SK-N-SH (cell line): ENCODE measurements at regions not wholly inside any gene's neighbourhood (a gene's known extent, or its start where the extent isn't known, plus 50 kb on each side); places are given as distances from the start of the nearest gene placed in this dataset.
"Not testable (repeated sequence)": the region's sequence is repeated elsewhere in the genome, so short reads cannot be mapped to it uniquely, and the experiment has no call there.

Experiments
- EP300 ChIP-seq, 2 experiments: IDR thresholded peaks; 2 replicates each; pipeline versions ENCODE4 v1.4.0 to v1.6.1; 2012; ENCODE audit warnings: borderline replicate concordance in 1 of 2, low read depth in 1 of 2, low read length in 1 of 2
- GATA2 ChIP-seq: sonication (generic); formaldehyde crosslinking; IDR thresholded peaks from 2 replicates; pipeline ENCODE4 v1.5.0; 2020; ENCODE audit warnings: mild to moderate bottlenecking, missing genetic modification reagents
- POLR2AphosphoS5 ChIP-seq: IDR thresholded peaks from 2 replicates; pipeline ENCODE4 v1.6.1; 2012; ENCODE audit warnings: low read depth, low read length
- RAD21 ChIP-seq: IDR thresholded peaks from 2 replicates; pipeline ENCODE4 v1.6.1; 2012; ENCODE audit warnings: mild to moderate bottlenecking, low read length
- SIN3A ChIP-seq: IDR thresholded peaks from 2 replicates; pipeline ENCODE4 v1.6.1; 2012; ENCODE audit warnings: low read depth, mild to moderate bottlenecking, low read length, moderate library complexity, borderline replicate concordance
- TF ChIP-seq, protein P1 (sequence below): fragments of 200-600 bp; sonication (generic); IDR thresholded peaks from 2 replicates; pipeline ENCODE4 v1.6.1; 2017; ENCODE audit warnings: antibody characterized with exemption, mild to moderate bottlenecking, moderate library complexity
- TF ChIP-seq, protein P2 (sequence below): IDR thresholded peaks from 2 replicates; pipeline ENCODE4 v1.4.0; 2012; ENCODE audit warnings: low read depth

DNA sequence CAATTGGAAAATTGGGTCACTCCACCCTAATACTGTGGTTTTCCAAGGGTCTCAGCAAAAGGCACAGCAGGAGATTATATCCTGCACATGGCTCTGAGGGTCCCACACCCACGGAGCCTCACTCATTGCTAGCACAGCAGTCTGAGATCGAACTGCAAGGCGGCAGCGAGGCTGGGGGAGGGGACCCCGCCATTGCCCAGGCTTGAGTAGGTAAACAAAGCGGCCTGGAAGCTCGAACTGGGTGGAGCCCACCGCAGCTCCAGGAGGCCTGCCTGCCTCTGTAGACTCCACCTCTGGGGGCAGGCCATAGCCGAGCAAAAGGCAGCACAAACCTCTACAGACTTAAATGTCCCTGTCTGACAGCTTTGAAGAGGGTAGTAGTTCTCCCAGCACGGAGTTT, 82.0 kb upstream of the OR13H1 start:
- TF ChIP-seq EP300 (IDR thresholded peaks at IDR 0.05; ENCODE audit: borderline replicate concordance in 1 of 2, low read depth in 1 of 2, low read length in 1 of 2); SIN3A; GATA2 (CRISPR knock-in tag); POLR2AphosphoS5; RAD21: not testable (repeated sequence)
- TF ChIP-seq, protein P1, sequence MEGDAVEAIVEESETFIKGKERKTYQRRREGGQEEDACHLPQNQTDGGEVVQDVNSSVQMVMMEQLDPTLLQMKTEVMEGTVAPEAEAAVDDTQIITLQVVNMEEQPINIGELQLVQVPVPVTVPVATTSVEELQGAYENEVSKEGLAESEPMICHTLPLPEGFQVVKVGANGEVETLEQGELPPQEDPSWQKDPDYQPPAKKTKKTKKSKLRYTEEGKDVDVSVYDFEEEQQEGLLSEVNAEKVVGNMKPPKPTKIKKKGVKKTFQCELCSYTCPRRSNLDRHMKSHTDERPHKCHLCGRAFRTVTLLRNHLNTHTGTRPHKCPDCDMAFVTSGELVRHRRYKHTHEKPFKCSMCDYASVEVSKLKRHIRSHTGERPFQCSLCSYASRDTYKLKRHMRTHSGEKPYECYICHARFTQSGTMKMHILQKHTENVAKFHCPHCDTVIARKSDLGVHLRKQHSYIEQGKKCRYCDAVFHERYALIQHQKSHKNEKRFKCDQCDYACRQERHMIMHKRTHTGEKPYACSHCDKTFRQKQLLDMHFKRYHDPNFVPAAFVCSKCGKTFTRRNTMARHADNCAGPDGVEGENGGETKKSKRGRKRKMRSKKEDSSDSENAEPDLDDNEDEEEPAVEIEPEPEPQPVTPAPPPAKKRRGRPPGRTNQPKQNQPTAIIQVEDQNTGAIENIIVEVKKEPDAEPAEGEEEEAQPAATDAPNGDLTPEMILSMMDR, result not testable (repeated sequence)
- TF ChIP-seq, protein P2, sequence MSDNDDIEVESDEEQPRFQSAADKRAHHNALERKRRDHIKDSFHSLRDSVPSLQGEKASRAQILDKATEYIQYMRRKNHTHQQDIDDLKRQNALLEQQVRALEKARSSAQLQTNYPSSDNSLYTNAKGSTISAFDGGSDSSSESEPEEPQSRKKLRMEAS, result not testable (repeated sequence)
